ENCODE measurements at regions not wholly inside any gene's neighbourhood (a gene's known extent, or its start where the extent isn't known, plus 50 kb on each side); places are given as distances from the start of the nearest gene placed in this dataset.

DNA sequence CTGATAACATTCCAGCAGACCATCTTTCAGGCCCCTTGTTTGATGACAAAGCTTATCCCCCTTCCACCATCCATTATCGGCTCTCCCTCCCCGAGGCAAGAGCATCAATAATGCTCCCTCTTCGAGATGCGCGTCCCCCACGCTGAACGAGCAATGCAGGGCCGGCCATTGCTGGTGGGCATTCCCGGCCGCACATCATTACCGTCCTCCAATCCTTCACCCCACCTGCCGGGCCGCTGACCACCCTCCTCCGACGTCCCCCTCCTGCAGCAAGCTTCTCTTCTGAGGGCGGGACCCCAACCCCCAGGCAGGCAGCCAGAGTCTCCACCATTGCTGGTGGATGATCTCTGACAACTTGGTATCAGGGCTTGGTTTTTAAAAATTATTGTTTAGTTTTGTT, 208.6 kb downstream of the SMAD2 start:
- no peak for TF ChIP-seq CTCF (IDR thresholded peaks at IDR 0.05; ENCODE audit: low read depth, low read length, poor library complexity, severe bottlenecking)
- no peak for TF ChIP-seq EZH2phosphoT487 (IDR thresholded peaks at IDR 0.05; ENCODE audit: borderline replicate concordance, low read length)

Data from DOHH2 (cell line).